GM23338 (cell line): ENCODE measurements at regions not wholly inside any gene's neighbourhood (a gene's known extent, or its start where the extent isn't known, plus 50 kb on each side); places are given as distances from the start of the nearest gene placed in this dataset.

Experiments
- ATAC-seq: fragments of 200-7000 bp; cut with Tn5 transposase; 3 replicates; pipeline ENCODE4 v1.9.1; 2020
- DNase-seq: peaks from one replicate; pipeline ENCODE4 v3.0.0-alpha.2; 2015; ENCODE audit warnings: low spot score
- H2AFZ ChIP-seq: fragments of 200-600 bp; sonication (generic); 2 replicates; pipeline ENCODE4 v1.8.0; 2016; ENCODE audit warnings: antibody characterized with exemption, mild to moderate bottlenecking, moderate library complexity
- H3F3A ChIP-seq: fragments of 200-600 bp; sonication (generic); replicated peaks from 2 replicates; pipeline ENCODE4 v1.8.0; 2017; ENCODE audit warnings: antibody characterized with exemption, mixed run types, low read depth
- H3K27ac ChIP-seq: fragments of 200-600 bp; sonication (generic); 2 replicates; pipeline ENCODE4 v1.6.1; 2016; ENCODE audit warnings: low read depth
- H3K27me3 ChIP-seq: fragments of 200-600 bp; sonication (generic); 2 replicates; pipeline ENCODE4 v1.8.0; 2016; ENCODE audit warnings: mild to moderate bottlenecking, mixed run types, moderate library complexity; ENCODE audit not compliant: insufficient read depth
- H3K36me3 ChIP-seq: fragments of 200-600 bp; sonication (generic); 2 replicates; pipeline ENCODE4 v1.8.0; 2016; ENCODE audit warnings: mild to moderate bottlenecking; ENCODE audit not compliant: insufficient read depth
- H3K4me1 ChIP-seq: fragments of 200-600 bp; sonication (generic); 2 replicates; pipeline ENCODE4 v1.8.0; 2016; ENCODE audit warnings: mild to moderate bottlenecking, moderate library complexity; ENCODE audit not compliant: insufficient read depth
- H3K4me2 ChIP-seq: fragments of 200-600 bp; sonication (generic); 2 replicates; pipeline ENCODE4 v1.7.1; 2017; ENCODE audit warnings: mixed run types
- H3K4me3 ChIP-seq: fragments of 200-600 bp; sonication (generic); 2 replicates; pipeline ENCODE4 v1.6.1; 2016; ENCODE audit warnings: mixed run types
- H3K79me2 ChIP-seq: fragments of 200-600 bp; sonication (generic); replicated peaks from 2 replicates; pipeline ENCODE4 v1.8.0; 2017; ENCODE audit warnings: mild to moderate bottlenecking; ENCODE audit not compliant: insufficient read depth
- H3K9me2 ChIP-seq: fragments of 200-600 bp; sonication (generic); 2 replicates; pipeline ENCODE4 v1.8.0; 2017; ENCODE audit not compliant: insufficient read depth
- H4K20me1 ChIP-seq: fragments of 200-600 bp; sonication (generic); replicated peaks from 2 replicates; pipeline ENCODE4 v1.8.0; 2017; ENCODE audit warnings: mild to moderate bottlenecking; ENCODE audit not compliant: insufficient read depth
- H3K27ac Mint-ChIP-seq: 2 replicates; pipeline ENCODE4 v1.8.0; 2020; ENCODE audit warnings: inconsistent platforms, mild to moderate bottlenecking, moderate library complexity, mixed read lengths
- H3K27me3 Mint-ChIP-seq: 3 replicates; pipeline ENCODE4 v1.8.0; 2022; ENCODE audit warnings: low read depth, mild to moderate bottlenecking, moderate library complexity, mixed read lengths, inconsistent platforms; ENCODE audit not compliant: insufficient read depth, poor library complexity
- H3K36me3 Mint-ChIP-seq: 3 replicates; pipeline ENCODE4 v1.8.0; 2021; ENCODE audit warnings: low read depth, mild to moderate bottlenecking, inconsistent platforms, moderate library complexity, mixed read lengths
- H3K4me1 Mint-ChIP-seq: 3 replicates; pipeline ENCODE4 v1.8.0; 2020; ENCODE audit warnings: mild to moderate bottlenecking, inconsistent platforms, mixed read lengths
- H3K4me3 Mint-ChIP-seq: 3 replicates; pipeline ENCODE4 v1.8.0; 2021; ENCODE audit warnings: moderate library complexity, mild to moderate bottlenecking, inconsistent platforms, mixed read lengths
- H3K9me3 Mint-ChIP-seq: 3 replicates; pipeline ENCODE4 v1.8.0; 2020; ENCODE audit warnings: moderate library complexity, mild to moderate bottlenecking, inconsistent platforms, mixed read lengths
- EZH2 ChIP-seq: fragments of 200-600 bp; sonication (generic); IDR thresholded peaks from one replicate; pipeline ENCODE4 v1.8.0; 2017; ENCODE audit warnings: antibody characterized with exemption, mild to moderate bottlenecking, low read depth; ENCODE audit not compliant: unreplicated experiment
- EZH2phosphoT487 ChIP-seq: fragments of 200-600 bp; sonication (generic); IDR thresholded peaks from one replicate; pipeline ENCODE4 v1.8.1; 2018; ENCODE audit warnings: antibody characterized with exemption; ENCODE audit not compliant: unreplicated experiment
- JUNB ChIP-seq: IDR thresholded peaks from one replicate; pipeline ENCODE4 v1.6.1; 2016; ENCODE audit warnings: antibody characterized with exemption; ENCODE audit not compliant: unreplicated experiment
- NANOG ChIP-seq: IDR thresholded peaks from 2 replicates; pipeline ENCODE4 v1.6.1; 2016; ENCODE audit warnings: antibody characterized with exemption, borderline replicate concordance
- STAT1 ChIP-seq: IDR thresholded peaks from one replicate; pipeline ENCODE4 v1.6.1; 2016; ENCODE audit warnings: antibody characterized with exemption; ENCODE audit not compliant: unreplicated experiment
- ZNF114 ChIP-seq: fragments of 250-450 bp; sonication (Bioruptor Pico); IDR thresholded peaks from 2 replicates; pipeline ENCODE4 v1.5.0; 2020; ENCODE audit warnings: mild to moderate bottlenecking, moderate library complexity
- ZNF331 ChIP-seq: fragments of 250-450 bp; sonication (Bioruptor Pico); IDR thresholded peaks from 2 replicates; pipeline ENCODE4 v1.5.0; 2020; ENCODE audit warnings: low read depth, mild to moderate bottlenecking, moderate library complexity
- TF ChIP-seq, protein P1 (sequence below), 2 experiments: fragments of 200-600 bp in 1 of 2; sonication (generic) in 1 of 2; conservative IDR thresholded peaks; 2 replicates each; pipeline versions ENCODE4 v1.5.1 to v1.6.1; 2016 to 2017; ENCODE audit warnings: antibody characterized with exemption in 2 of 2, low read depth in 2 of 2, mild to moderate bottlenecking in 2 of 2, moderate library complexity in 1 of 2
- TF ChIP-seq, protein P2 (sequence below): IDR thresholded peaks from one replicate; pipeline ENCODE4 v1.6.1; 2018; ENCODE audit warnings: antibody characterized with exemption; ENCODE audit not compliant: unreplicated experiment
- TF ChIP-seq, protein P3 (sequence below): IDR thresholded peaks from 2 replicates; pipeline ENCODE4 v1.6.1; 2016; ENCODE audit warnings: antibody characterized with exemption
- TF ChIP-seq, protein P4 (sequence below): fragments of 250-450 bp; sonication (Bioruptor Pico); IDR thresholded peaks from 2 replicates; pipeline ENCODE4 v1.5.0; 2020; ENCODE audit warnings: mild to moderate bottlenecking, moderate library complexity

DNA sequence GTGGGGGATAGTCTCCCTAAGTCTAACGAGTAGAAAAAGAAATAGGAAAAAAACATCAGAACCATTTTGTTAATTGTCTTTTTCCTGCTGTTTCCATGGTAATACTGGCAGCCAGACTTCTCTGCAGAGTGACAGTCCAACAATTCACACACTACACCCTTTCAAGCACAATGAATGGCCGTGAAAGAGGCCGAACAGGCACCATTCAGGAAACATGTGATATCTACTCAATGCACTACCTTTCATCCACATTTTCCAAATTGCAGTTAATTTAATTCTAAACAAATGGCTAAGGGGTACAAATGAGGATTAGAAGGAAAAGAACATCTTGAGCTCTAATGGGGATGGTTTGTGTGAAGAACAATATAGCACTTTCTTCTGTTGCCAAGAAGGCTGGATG lies 358.5 kb upstream of the ANKRD30A start (continued):
- TF ChIP-seq JUNB, result no peak
- TF ChIP-seq, protein P1, sequence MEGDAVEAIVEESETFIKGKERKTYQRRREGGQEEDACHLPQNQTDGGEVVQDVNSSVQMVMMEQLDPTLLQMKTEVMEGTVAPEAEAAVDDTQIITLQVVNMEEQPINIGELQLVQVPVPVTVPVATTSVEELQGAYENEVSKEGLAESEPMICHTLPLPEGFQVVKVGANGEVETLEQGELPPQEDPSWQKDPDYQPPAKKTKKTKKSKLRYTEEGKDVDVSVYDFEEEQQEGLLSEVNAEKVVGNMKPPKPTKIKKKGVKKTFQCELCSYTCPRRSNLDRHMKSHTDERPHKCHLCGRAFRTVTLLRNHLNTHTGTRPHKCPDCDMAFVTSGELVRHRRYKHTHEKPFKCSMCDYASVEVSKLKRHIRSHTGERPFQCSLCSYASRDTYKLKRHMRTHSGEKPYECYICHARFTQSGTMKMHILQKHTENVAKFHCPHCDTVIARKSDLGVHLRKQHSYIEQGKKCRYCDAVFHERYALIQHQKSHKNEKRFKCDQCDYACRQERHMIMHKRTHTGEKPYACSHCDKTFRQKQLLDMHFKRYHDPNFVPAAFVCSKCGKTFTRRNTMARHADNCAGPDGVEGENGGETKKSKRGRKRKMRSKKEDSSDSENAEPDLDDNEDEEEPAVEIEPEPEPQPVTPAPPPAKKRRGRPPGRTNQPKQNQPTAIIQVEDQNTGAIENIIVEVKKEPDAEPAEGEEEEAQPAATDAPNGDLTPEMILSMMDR (conservative IDR thresholded peaks at IDR 0.05; ENCODE audit: low read depth in 2 of 2), result no peak
- TF ChIP-seq NANOG, result no peak
- TF ChIP-seq EZH2phosphoT487, result no peak

DNA sequence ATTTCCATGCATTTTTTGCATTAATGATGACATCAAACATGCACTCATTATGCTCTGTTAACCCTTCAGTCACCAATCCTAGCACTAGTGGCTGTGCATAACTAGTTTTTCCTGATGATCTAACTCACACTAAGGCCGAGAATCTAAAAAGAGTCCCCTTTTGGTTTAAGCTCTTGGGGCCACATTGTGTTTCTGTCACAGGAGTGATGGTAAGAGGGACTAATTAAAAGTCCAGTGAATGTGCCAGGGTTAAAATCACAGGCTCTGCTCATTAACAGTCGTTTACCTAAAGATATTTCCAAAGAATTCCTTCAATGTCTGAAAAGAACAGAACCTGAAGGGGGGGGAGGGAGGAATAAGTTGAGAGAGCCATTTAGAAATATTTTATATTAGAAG lies 359.0 kb upstream of the ANKRD30A start:
- Histone ChIP-seq H3K27ac (no peak overlapping the region), H3K4me2 (no peak overlapping the region), H3K4me1 (no peaks in the 10 kb centered on the region), H3K27me3 (no peaks in the 10 kb centered on the region), H4K20me1 (no peaks in the 10 kb centered on the region), H3K9me2 (no peaks in the 10 kb centered on the region), H3F3A (no peaks in the 10 kb centered on the region), H3K36me3 (no peaks in the 10 kb centered on the region), H3K79me2 (no peaks in the 10 kb centered on the region), H2AFZ (0 out of 2 replicates have a peak overlapping the region, but pooled peaks have one; percentile 6), H3K4me3 (no peak overlapping the region)
- Mint-ChIP-seq H3K9me3 (no peaks in the 10 kb centered on the region), H3K27ac (no peak overlapping the region), H3K27me3 (peaks cover 4% of the 10 kb centered on the region), H3K36me3 (no peaks in the 10 kb centered on the region), H3K4me1 (no peaks in the 10 kb centered on the region), H3K4me3 (no peak overlapping the region)
- ATAC-seq, result no peak
- no peak for DNase-seq
- no peak for TF ChIP-seq ZNF114 (CRISPR knock-in tag)
- TF ChIP-seq, protein P2, sequence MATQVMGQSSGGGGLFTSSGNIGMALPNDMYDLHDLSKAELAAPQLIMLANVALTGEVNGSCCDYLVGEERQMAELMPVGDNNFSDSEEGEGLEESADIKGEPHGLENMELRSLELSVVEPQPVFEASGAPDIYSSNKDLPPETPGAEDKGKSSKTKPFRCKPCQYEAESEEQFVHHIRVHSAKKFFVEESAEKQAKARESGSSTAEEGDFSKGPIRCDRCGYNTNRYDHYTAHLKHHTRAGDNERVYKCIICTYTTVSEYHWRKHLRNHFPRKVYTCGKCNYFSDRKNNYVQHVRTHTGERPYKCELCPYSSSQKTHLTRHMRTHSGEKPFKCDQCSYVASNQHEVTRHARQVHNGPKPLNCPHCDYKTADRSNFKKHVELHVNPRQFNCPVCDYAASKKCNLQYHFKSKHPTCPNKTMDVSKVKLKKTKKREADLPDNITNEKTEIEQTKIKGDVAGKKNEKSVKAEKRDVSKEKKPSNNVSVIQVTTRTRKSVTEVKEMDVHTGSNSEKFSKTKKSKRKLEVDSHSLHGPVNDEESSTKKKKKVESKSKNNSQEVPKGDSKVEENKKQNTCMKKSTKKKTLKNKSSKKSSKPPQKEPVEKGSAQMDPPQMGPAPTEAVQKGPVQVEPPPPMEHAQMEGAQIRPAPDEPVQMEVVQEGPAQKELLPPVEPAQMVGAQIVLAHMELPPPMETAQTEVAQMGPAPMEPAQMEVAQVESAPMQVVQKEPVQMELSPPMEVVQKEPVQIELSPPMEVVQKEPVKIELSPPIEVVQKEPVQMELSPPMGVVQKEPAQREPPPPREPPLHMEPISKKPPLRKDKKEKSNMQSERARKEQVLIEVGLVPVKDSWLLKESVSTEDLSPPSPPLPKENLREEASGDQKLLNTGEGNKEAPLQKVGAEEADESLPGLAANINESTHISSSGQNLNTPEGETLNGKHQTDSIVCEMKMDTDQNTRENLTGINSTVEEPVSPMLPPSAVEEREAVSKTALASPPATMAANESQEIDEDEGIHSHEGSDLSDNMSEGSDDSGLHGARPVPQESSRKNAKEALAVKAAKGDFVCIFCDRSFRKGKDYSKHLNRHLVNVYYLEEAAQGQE, result no peak
- TF ChIP-seq, protein P1 (conservative IDR thresholded peaks at IDR 0.05; ENCODE audit: low read depth in 2 of 2), result no peak
- TF ChIP-seq, protein P3, sequence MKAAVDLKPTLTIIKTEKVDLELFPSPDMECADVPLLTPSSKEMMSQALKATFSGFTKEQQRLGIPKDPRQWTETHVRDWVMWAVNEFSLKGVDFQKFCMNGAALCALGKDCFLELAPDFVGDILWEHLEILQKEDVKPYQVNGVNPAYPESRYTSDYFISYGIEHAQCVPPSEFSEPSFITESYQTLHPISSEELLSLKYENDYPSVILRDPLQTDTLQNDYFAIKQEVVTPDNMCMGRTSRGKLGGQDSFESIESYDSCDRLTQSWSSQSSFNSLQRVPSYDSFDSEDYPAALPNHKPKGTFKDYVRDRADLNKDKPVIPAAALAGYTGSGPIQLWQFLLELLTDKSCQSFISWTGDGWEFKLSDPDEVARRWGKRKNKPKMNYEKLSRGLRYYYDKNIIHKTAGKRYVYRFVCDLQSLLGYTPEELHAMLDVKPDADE, result no peak
- TF ChIP-seq STAT1, result no peak
- TF ChIP-seq EZH2, result no peak
- TF ChIP-seq, protein P4, sequence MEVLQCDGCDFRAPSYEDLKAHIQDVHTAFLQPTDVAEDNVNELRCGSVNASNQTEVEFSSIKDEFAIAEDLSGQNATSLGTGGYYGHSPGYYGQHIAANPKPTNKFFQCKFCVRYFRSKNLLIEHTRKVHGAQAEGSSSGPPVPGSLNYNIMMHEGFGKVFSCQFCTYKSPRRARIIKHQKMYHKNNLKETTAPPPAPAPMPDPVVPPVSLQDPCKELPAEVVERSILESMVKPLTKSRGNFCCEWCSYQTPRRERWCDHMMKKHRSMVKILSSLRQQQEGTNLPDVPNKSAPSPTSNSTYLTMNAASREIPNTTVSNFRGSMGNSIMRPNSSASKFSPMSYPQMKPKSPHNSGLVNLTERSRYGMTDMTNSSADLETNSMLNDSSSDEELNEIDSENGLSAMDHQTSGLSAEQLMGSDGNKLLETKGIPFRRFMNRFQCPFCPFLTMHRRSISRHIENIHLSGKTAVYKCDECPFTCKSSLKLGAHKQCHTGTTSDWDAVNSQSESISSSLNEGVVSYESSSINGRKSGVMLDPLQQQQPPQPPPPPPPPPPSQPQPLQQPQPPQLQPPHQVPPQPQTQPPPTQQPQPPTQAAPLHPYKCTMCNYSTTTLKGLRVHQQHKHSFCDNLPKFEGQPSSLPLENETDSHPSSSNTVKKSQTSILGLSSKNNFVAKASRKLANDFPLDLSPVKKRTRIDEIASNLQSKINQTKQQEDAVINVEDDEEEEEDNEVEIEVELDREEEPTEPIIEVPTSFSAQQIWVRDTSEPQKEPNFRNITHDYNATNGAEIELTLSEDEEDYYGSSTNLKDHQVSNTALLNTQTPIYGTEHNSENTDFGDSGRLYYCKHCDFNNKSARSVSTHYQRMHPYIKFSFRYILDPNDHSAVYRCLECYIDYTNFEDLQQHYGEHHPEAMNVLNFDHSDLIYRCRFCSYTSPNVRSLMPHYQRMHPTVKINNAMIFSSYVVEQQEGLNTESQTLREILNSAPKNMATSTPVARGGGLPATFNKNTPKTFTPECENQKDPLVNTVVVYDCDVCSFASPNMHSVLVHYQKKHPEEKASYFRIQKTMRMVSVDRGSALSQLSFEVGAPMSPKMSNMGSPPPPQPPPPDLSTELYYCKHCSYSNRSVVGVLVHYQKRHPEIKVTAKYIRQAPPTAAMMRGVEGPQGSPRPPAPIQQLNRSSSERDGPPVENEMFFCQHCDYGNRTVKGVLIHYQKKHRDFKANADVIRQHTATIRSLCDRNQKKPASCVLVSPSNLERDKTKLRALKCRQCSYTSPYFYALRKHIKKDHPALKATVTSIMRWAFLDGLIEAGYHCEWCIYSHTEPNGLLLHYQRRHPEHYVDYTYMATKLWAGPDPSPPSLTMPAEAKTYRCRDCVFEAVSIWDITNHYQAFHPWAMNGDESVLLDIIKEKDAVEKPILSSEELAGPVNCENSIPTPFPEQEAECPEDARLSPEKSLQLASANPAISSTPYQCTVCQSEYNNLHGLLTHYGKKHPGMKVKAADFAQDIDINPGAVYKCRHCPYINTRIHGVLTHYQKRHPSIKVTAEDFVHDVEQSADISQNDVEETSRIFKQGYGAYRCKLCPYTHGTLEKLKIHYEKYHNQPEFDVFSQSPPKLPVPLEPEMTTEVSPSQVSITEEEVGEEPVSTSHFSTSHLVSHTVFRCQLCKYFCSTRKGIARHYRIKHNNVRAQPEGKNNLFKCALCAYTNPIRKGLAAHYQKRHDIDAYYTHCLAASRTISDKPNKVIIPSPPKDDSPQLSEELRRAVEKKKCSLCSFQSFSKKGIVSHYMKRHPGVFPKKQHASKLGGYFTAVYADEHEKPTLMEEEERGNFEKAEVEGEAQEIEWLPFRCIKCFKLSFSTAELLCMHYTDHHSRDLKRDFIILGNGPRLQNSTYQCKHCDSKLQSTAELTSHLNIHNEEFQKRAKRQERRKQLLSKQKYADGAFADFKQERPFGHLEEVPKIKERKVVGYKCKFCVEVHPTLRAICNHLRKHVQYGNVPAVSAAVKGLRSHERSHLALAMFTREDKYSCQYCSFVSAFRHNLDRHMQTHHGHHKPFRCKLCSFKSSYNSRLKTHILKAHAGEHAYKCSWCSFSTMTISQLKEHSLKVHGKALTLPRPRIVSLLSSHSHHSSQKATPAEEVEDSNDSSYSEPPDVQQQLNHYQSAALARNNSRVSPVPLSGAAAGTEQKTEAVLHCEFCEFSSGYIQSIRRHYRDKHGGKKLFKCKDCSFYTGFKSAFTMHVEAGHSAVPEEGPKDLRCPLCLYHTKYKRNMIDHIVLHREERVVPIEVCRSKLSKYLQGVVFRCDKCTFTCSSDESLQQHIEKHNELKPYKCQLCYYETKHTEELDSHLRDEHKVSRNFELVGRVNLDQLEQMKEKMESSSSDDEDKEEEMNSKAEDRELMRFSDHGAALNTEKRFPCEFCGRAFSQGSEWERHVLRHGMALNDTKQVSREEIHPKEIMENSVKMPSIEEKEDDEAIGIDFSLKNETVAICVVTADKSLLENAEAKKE (CRISPR knock-in tag), result no peak
- TF ChIP-seq EZH2phosphoT487, result no peak
- TF ChIP-seq ZNF331 (CRISPR knock-in tag), result no peak
- TF ChIP-seq JUNB, result no peak
